HG03521 (cell line): ENCODE measurements at regions not wholly inside any gene's neighbourhood (a gene's known extent, or its start where the extent isn't known, plus 50 kb on each side); places are given as distances from the start of the nearest gene placed in this dataset.
"Not testable (repeated sequence)": the region's sequence is repeated elsewhere in the genome, so short reads cannot be mapped to it uniquely, and the experiment has no call there.

ENCODE experiments used
- ATAC-seq: cut with Tn5 transposase; IDR thresholded peaks from one replicate; pipeline ENCODE4 v1.9.1; 2021; ENCODE audit warnings: mild to moderate bottlenecking, moderate library complexity; ENCODE audit not compliant: unreplicated experiment

GRCh38 chr1:213415691-213416380 lies 364.8 kb downstream of the RPS6KC1 start:
- no peak for ATAC-seq

- ATAC-seq, result no peak
These were observed 365.6 kb downstream of the RPS6KC1 start for GRCh38 chr1:213416461-213417224.

GRCh38 chr1:213417225-213417820 lies 366.3 kb downstream of the RPS6KC1 start:
- no peak for ATAC-seq

GRCh38 chr1:213417846-213418245 lies 366.8 kb downstream of the RPS6KC1 start:
- no peak for ATAC-seq

GRCh38 chr1:213418268-213419071 lies 367.4 kb downstream of the RPS6KC1 start:
- ATAC-seq, result no peak

- no peak for ATAC-seq
These were observed 368.5 kb downstream of the RPS6KC1 start for GRCh38 chr1:213419401-213420030.

- not testable (repeated sequence) for ATAC-seq
These were observed 370.1 kb downstream of the RPS6KC1 start for GRCh38 chr1:213421178-213421577.

- no peak for ATAC-seq
These were observed 372.0 kb downstream of the RPS6KC1 start for GRCh38 chr1:213423041-213423440.

- ATAC-seq, result no peak
These were observed 372.6 kb downstream of the RPS6KC1 start for GRCh38 chr1:213423605-213424004.

- no peak for ATAC-seq
These were observed 374.5 kb downstream of the RPS6KC1 start for GRCh38 chr1:213425376-213426030.

GRCh38 chr1:213429642-213430041 lies 378.6 kb downstream of the RPS6KC1 start:
- no peak for ATAC-seq

- no peak for ATAC-seq
These were observed 384.7 kb downstream of the RPS6KC1 start for GRCh38 chr1:213435715-213436114.

GRCh38 chr1:213438339-213438738 lies 387.3 kb downstream of the RPS6KC1 start:
- no peak for ATAC-seq

- ATAC-seq, result no peak
These were observed 388.7 kb downstream of the RPS6KC1 start for GRCh38 chr1:213439703-213440102.

- ATAC-seq, result no peak
These were observed 389.7 kb downstream of the RPS6KC1 start for GRCh38 chr1:213440766-213441165.

GRCh38 chr1:213443415-213443814 lies 392.4 kb downstream of the RPS6KC1 start:
- ATAC-seq, result no peak

GRCh38 chr1:213444224-213444623 lies 393.2 kb downstream of the RPS6KC1 start:
- ATAC-seq, result no peak

GRCh38 chr1:213446496-213446895 lies 395.5 kb downstream of the RPS6KC1 start:
- ATAC-seq, result no peak

GRCh38 chr1:213448360-213448759 lies 397.3 kb downstream of the RPS6KC1 start:
- ATAC-seq, result no peak

- no peak for ATAC-seq
These were observed 397.7 kb downstream of the RPS6KC1 start for GRCh38 chr1:213448776-213449175.
